ENCODE measurements at regions not wholly inside any gene's neighbourhood (a gene's known extent, or its start where the extent isn't known, plus 50 kb on each side); places are given as distances from the start of the nearest gene placed in this dataset.

GRCh38 chr17:79509490-79509889, 101.4 kb downstream of the RBFOX3 start:
- DNase-seq (ENCODE audit: low read depth): no peak
- TF ChIP-seq CTCF (IDR thresholded peaks at IDR 0.05; ENCODE audit: low read length, missing control alignments): no peak
- H3K4me3 ChIP-seq (replicated peaks; ENCODE audit: low read depth, low read length): no peak overlapping the region

- no peak overlapping the region for H3K4me3 ChIP-seq (replicated peaks; ENCODE audit: low read depth, low read length)
- TF ChIP-seq CTCF (IDR thresholded peaks at IDR 0.05; ENCODE audit: low read length, missing control alignments): no peak
- no peak for DNase-seq (ENCODE audit: low read depth)
These were observed 101.8 kb downstream of the RBFOX3 start for GRCh38 chr17:79509008-79509407.

- H3K4me3 ChIP-seq (replicated peaks; ENCODE audit: low read depth, low read length): no peak overlapping the region
- no peak for DNase-seq (ENCODE audit: low read depth)
- TF ChIP-seq CTCF (IDR thresholded peaks at IDR 0.05; ENCODE audit: low read length, missing control alignments): no peak
These were observed 102.5 kb downstream of the RBFOX3 start for GRCh38 chr17:79508291-79508716.

GRCh38 chr17:79506955-79507354, 103.9 kb downstream of the RBFOX3 start:
- H3K4me3 ChIP-seq (replicated peaks; ENCODE audit: low read depth, low read length): no peak overlapping the region
- TF ChIP-seq CTCF (IDR thresholded peaks at IDR 0.05; ENCODE audit: low read length, missing control alignments): no peak
- DNase-seq (ENCODE audit: low read depth): no peak

- H3K4me3 ChIP-seq (replicated peaks; ENCODE audit: low read depth, low read length): no peak overlapping the region
- no peak for TF ChIP-seq CTCF (IDR thresholded peaks at IDR 0.05; ENCODE audit: low read length, missing control alignments)
- DNase-seq (ENCODE audit: low read depth): no peak
These were observed 104.5 kb downstream of the RBFOX3 start for GRCh38 chr17:79506150-79506870.

GRCh38 chr17:79505199-79505598, 105.7 kb downstream of the RBFOX3 start:
- no peak overlapping the region for H3K4me3 ChIP-seq (replicated peaks; ENCODE audit: low read depth, low read length)
- no peak for TF ChIP-seq CTCF (IDR thresholded peaks at IDR 0.05; ENCODE audit: low read length, missing control alignments)
- no peak for DNase-seq (ENCODE audit: low read depth)

- H3K4me3 ChIP-seq (replicated peaks; ENCODE audit: low read depth, low read length): no peak overlapping the region
- no peak for TF ChIP-seq CTCF (IDR thresholded peaks at IDR 0.05; ENCODE audit: low read length, missing control alignments)
- no peak for DNase-seq (ENCODE audit: low read depth)
These were observed 106.7 kb downstream of the RBFOX3 start for GRCh38 chr17:79504181-79504605.

All from fibroblast of pulmonary artery (primary cell).